ENCODE measurements at regions not wholly inside any gene's neighbourhood (a gene's known extent, or its start where the extent isn't known, plus 50 kb on each side); places are given as distances from the start of the nearest gene placed in this dataset.

DNA sequence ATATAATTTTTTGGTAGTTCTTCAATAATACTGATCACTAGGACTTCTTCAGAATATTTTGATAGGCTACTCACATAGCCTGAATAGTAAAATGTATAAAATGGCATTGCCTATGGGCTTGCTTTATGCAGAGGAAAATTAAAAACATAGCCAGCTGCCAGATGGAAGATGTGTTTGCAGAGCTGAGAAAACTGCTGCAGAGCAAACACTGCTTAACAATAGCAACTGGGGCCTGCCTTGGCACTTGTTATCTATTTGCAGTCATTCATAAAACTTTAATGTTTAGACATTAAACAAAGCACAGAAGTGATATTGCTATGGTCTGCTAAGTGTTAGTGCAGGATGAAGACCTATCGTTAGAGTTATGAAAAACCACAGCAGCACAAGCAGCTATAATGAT lies 151.5 kb upstream of the SMC2 start:
- DNase-seq = no peak

- no peak for DNase-seq
Observed at GRCh38 chr9:103949096-103949495, 145.0 kb upstream of the SMC2 start.

DNA sequence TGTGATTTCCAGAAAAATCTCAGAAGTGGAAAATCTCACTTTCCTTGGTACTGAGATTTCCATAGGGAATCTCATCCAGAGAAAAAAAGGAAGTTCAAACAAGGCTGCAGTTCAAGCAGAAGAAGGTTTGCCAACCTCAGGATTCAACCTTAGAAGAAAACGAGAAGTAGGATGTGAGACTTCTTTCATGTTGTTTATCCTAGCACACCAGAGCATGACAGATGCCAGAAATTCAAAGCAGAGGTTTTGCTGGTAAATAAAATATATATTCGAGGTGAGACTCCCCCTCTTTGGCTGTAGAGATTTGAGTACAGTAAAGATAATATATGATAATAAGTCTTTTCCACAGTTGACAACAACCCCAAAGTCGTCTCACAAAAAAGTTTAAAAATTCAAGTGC lies 116.9 kb upstream of the SMC2 start:
- no peak for DNase-seq

- DNase-seq = no peak
Observed at GRCh38 chr9:103978396-103978795, 115.7 kb upstream of the SMC2 start.

GRCh38 chr9:103981912-103982311 lies 112.2 kb upstream of the SMC2 start:
- DNase-seq = no peak

GRCh38 chr9:103985077-103985476 lies 109.0 kb upstream of the SMC2 start:
- DNase-seq = no peak

GRCh38 chr9:103988821-103989220 lies 105.3 kb upstream of the SMC2 start:
- no peak for DNase-seq

GRCh38 chr9:103990311-103990710 lies 103.8 kb upstream of the SMC2 start:
- no peak for DNase-seq

DNA sequence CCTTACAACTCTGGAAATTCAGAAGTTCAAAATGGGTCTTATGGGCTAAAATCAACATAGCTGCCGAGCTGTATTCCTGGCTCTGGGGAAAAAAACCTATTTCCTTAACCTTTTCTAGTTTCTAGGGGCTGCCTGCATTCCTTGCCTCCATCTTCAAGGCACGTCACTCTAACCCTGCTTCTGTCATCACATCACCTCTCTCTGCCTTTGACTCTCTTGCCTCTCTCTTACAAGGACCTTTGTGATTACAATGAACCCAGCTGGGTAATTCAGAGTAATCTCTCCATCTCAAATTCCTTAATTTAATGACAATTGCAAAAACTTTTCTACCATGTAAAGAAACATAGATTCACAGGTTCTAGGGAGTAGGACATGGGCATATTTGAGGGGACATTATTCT lies 103.1 kb upstream of the SMC2 start:
- no peak for DNase-seq

- peak; percentile 14 for DNase-seq
Observed at GRCh38 chr9:103991698-103992097, 102.4 kb upstream of the SMC2 start.

GRCh38 chr9:103992938-103993579 lies 101.0 kb upstream of the SMC2 start:
- no peak for DNase-seq

DNA sequence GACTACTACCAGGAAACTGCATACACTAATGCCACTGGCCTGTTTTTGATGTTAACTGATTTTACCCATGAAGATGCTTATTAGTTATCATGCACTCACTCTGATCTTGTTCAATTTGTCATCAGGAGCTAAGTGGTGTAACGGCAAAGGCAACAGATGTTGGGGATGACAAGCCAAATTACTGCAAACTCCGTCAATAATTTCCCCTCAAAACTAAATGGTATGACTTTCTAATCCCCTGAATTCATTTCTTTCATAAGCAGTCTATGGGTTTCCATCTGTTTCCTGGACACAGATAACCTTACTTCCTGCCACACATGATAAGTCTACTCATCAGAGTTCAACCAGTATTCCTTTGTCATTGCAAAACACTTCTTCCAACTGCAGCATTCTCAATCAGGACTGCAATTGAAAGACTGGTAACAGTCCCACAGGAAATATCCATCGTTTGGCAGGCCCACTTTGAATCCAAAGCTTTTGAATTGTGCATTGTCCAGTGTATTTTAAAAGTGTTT lies 96.2 kb upstream of the SMC2 start:
- no peak for DNase-seq

DNA sequence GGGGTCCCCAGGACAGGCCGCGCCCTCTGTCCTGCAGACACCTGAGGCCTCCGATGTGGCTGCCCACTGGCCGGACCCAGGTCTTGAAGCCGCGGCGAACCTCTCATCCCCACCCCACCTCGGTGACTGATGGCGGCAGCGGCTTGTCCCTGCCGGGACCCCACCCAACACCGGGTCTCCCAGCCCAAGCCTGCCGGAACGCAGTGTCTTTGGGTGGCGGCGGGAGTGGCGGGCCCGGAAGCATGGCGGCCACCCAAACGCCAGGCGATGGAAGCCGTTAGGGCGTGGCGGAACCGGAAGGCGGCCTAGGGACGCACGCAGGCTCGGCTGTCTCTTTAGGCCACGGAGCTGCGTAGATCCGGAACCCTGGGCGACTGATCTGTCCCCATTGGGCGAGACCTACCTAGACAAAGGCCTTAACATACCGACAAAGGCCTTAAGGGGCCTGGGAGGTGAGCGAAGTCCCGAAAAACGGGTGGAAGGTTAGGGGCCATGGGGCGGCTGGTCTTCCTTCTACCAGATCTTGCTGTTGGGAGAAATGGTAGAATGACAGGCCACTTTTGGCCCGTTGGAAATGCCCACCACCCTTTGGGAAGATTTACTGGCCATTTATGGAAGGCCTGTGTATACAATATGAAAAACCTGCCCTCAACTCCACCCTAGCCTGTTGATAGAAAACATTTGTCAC lies 94.6 kb upstream of the SMC2 start:
- DNase-seq = no peak

DNA sequence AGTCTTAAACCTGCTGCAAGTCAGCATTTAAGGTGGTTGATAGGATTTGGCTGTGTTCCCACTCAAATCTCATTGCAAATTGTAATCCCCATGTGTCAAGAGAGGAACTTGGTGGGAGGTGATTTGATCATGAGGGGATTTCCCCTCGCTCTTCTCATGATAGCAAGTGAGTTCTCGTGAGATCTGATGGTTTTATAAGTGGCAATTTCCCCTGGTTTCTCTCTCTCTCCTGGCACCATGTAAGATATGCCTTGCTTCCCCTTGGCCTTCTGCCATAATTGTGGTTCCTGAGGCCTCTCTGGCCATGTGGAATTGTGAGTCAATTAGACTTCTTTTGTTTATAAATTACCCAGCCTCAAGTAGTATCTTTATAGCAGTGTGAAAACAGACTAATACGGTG lies 84.3 kb upstream of the SMC2 start:
- DNase-seq = peak; percentile 3

DNA sequence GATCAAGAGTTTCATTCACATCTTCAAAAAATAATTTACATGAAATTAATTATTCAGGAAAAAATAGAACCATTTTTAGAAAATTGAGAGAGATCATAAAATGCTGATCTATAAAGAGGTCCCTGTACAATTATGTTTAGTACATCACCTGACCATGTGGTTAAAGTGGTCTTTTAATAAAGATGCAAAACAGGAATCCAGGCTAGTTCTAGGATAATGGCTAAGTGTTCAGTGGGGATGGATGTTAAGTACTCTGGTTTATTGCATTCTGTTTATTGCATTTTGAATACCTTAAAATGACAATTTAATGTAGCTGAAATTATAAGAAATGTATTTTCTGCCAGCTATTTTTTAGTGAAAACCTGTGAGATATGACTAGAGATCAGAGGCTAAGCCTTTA lies 72.0 kb upstream of the SMC2 start:
- DNase-seq = no peak

GRCh38 chr9:104025104-104025503 lies 69.0 kb upstream of the SMC2 start:
- DNase-seq = peak; percentile 1

GRCh38 chr9:104025945-104026344 lies 68.2 kb upstream of the SMC2 start:
- no peak for DNase-seq

DNA sequence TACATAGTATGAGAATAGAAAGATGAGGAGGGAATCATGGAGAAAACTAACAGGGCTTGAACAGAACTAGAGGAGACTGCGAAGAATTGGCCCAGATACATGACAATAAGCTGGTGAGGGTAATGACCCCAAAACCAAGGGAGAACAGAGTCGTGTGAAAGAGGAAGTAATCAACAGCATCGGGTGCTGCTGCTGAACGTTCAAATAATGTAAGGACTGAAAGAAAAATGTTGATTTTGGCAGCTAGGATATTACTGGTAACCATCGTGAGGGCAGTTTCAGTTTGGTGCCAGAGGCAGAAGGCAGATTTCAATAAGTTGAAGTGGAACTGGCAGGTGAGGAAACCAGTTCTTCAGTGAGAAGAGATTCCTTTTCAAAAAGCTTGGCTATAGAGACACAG lies 66.8 kb upstream of the SMC2 start:
- no peak for DNase-seq

- DNase-seq = no peak
Observed at GRCh38 chr9:104028827-104029226, 65.3 kb upstream of the SMC2 start.
